K562 (cell line): ENCODE measurements at regions not wholly inside any gene's neighbourhood (a gene's known extent, or its start where the extent isn't known, plus 50 kb on each side); places are given as distances from the start of the nearest gene placed in this dataset.

ENCODE experiments used
- ATAC-seq: fragments of 200-7000 bp; cut with Tn5 transposase; 3 replicates; pipeline ENCODE4 v1.9.1; 2020; ENCODE audit warnings: moderate library complexity
- BruUV-seq: library from RNA; stranded (reverse); fragments of 400-500 nt; replicated peaks from 2 replicates; lab custom pipeline; 2021; lab: Mats Ljungman, UMichigan
- CTCF ChIA-PET: fragments of 300-600 bp; formaldehyde crosslinking; extraction: SDS; loops from one replicate; lab custom pipeline; 2021; ENCODE audit warnings: low intra/inter-chr PET ratio; lab: Yijun Ruan, JAX
- POLR2A ChIA-PET: fragments of 300-600, 350-650 bp; sonication (Branson Sonifier 250); formaldehyde crosslinking; extraction: SDS; loops from one replicate; lab custom pipeline; 2021; ENCODE audit warnings: antibody characterized with exemption, inconsistent platforms; lab: Yijun Ruan, JAX
- DNase-seq, 4 experiments: peaks; one replicate each; pipeline versions ENCODE4 v3.0.0 to v3.0.0-alpha.2; 2011 to 2018; ENCODE audit warnings: low spot score in 3 of 4, mixed read lengths in 3 of 4; ENCODE audit errors: extremely low read depth in 1 of 4
- FAIRE-seq: peaks from 2 replicates; lab custom pipeline; 2011; peaks lifted over from hg19 to GRCh38; lab: Jason Lieb, UNC
- H2AFZ ChIP-seq: 2 replicates; pipeline ENCODE4 v1.6.0; 2011; ENCODE audit warnings: low read depth, low read length, control low read depth, inconsistent platforms
- H3K27ac ChIP-seq: fragments of 200-600 bp; 3 replicates; pipeline ENCODE4 v1.8.0; 2011; ENCODE audit warnings: low read depth, mild to moderate bottlenecking, control low read depth, inconsistent platforms, low read length, moderate library complexity, mixed read lengths; ENCODE audit errors: extremely low read depth
- H3K27me3 ChIP-seq, 2 experiments: fragments of 300-600 bp in 1 of 2; 2 replicates in 1 of 2; 3 replicates in 1 of 2; pipeline versions ENCODE4 v1.6.0 to v1.8.0; 2011; ENCODE audit warnings: inconsistent platforms in 2 of 2, low read length in 2 of 2, mild to moderate bottlenecking in 1 of 2, mixed read lengths in 1 of 2, moderate library complexity in 1 of 2; ENCODE audit not compliant: control insufficient read depth in 2 of 2, insufficient read depth in 2 of 2
- H3K36me3 ChIP-seq: fragments of 300-600 bp; 3 replicates; pipeline ENCODE4 v1.8.0; 2011; ENCODE audit warnings: mild to moderate bottlenecking, low read length, inconsistent platforms; ENCODE audit not compliant: control insufficient read depth, insufficient read depth
- H3K4me1 ChIP-seq, 2 experiments: fragments of 200-600 bp in 1 of 2; replicated peaks in 1 of 2; 2 replicates in 1 of 2; 3 replicates in 1 of 2; pipeline versions ENCODE4 v1.5.1 to v1.8.0; 2011; ENCODE audit warnings: inconsistent platforms in 2 of 2, low read length in 2 of 2, mild to moderate bottlenecking in 1 of 2, mixed read lengths in 1 of 2, moderate library complexity in 1 of 2; ENCODE audit not compliant: control insufficient read depth in 2 of 2, insufficient read depth in 2 of 2
- H3K4me2 ChIP-seq: 2 replicates; pipeline ENCODE4 v1.6.1; 2011; ENCODE audit warnings: low read length, control low read depth, inconsistent platforms, mixed read lengths; ENCODE audit not compliant: insufficient read depth
- H3K4me3 ChIP-seq: fragments of 200-600 bp; sonication (generic), shearing (Covaris generic); 2 replicates; pipeline ENCODE4 v1.5.1; 2016; ENCODE audit warnings: control low read depth, inconsistent platforms
- H3K79me2 ChIP-seq: fragments of 200-600 bp; 3 replicates; pipeline ENCODE4 v1.8.0; 2011; ENCODE audit warnings: low read length, inconsistent platforms; ENCODE audit not compliant: control insufficient read depth, insufficient read depth
- H3K9ac ChIP-seq, 2 experiments: 2 replicates each; pipeline versions ENCODE4 v1.6.0 to v1.6.1; 2011; ENCODE audit warnings: low read depth in 2 of 2, low read length in 2 of 2, control low read depth in 1 of 2, inconsistent platforms in 1 of 2, mild to moderate bottlenecking in 1 of 2, mixed read lengths in 1 of 2; ENCODE audit not compliant: insufficient read depth in 1 of 2
- H3K9me1 ChIP-seq: one replicate; pipeline ENCODE4 v1.6.0; 2011; ENCODE audit warnings: inconsistent platforms, mild to moderate bottlenecking, low read length, moderate library complexity; ENCODE audit not compliant: control insufficient read depth, insufficient read depth
- H3K9me3 ChIP-seq: replicated peaks from 2 replicates; pipeline ENCODE4 v1.5.1; 2011; ENCODE audit warnings: low read depth, low read length, inconsistent platforms; ENCODE audit not compliant: control insufficient read depth, insufficient read depth
- H4K20me1 ChIP-seq: replicated peaks from 2 replicates; pipeline ENCODE4 v1.6.1; 2011; ENCODE audit warnings: low read length, inconsistent platforms, mixed read lengths; ENCODE audit not compliant: control insufficient read depth, insufficient read depth
- ELF2 ChIP-seq: fragments of 250-450 bp; sonication (Bioruptor Pico); IDR thresholded peaks from 2 replicates; pipeline ENCODE4 v1.5.0; 2021; ENCODE audit warnings: mild to moderate bottlenecking
- EP400 ChIP-seq: fragments of 450-650 bp; IDR thresholded peaks from 2 replicates; pipeline ENCODE4 v1.6.1; 2017; ENCODE audit warnings: antibody characterized with exemption, mild to moderate bottlenecking, moderate library complexity
- HSF4 ChIP-seq: fragments of 250-450 bp; sonication (Bioruptor Pico); IDR thresholded peaks from 2 replicates; pipeline ENCODE4 v2.1.2; 2022; ENCODE audit warnings: mild to moderate bottlenecking, moderate library complexity, borderline replicate concordance
- KAT2B ChIP-seq: IDR thresholded peaks from one replicate; pipeline ENCODE4 v1.6.1; 2012; ENCODE audit warnings: low read depth, mild to moderate bottlenecking, control low read depth, inconsistent platforms, low read length, moderate library complexity
- MTF1 ChIP-seq: fragments of 250-450 bp; sonication (Bioruptor Pico); IDR thresholded peaks from 2 replicates; pipeline ENCODE4 v1.9.0; 2021; ENCODE audit warnings: moderate library complexity, mild to moderate bottlenecking, inconsistent platforms, borderline replicate concordance
- POLR3A ChIP-seq: IDR thresholded peaks from 2 replicates; pipeline ENCODE4 v1.6.1; 2011; ENCODE audit warnings: borderline replicate concordance, mild to moderate bottlenecking, moderate library complexity; ENCODE audit not compliant: insufficient read length, insufficient read depth; ENCODE audit errors: extremely low read depth
- SAP30 ChIP-seq: fragments of 200-600 bp; sonication (generic); IDR thresholded peaks from 2 replicates; pipeline ENCODE4 v1.6.1; 2012; ENCODE audit warnings: borderline replicate concordance, low read depth, mild to moderate bottlenecking, moderate library complexity, low read length, control low read depth, inconsistent platforms; ENCODE audit not compliant: insufficient read depth, poor library complexity, severe bottlenecking
- YBX1 ChIP-seq: fragments of 450-650 bp; IDR thresholded peaks from 2 replicates; pipeline ENCODE4 v1.7.1; 2016; ENCODE audit warnings: mild to moderate bottlenecking
- ZNF41 ChIP-seq: fragments of 250-450 bp; sonication (Bioruptor Pico); conservative IDR thresholded peaks from 2 replicates; pipeline ENCODE4 v1.4.0; 2020; ENCODE audit warnings: mild to moderate bottlenecking
- WGBS: fragments of 100-300 bp; shearing (Covaris generic); methylation state at CpG from one replicate; pipeline ENCODE4 v1.1.6; 2016; ENCODE audit warnings: low coverage, mixed read lengths; ENCODE audit not compliant: insufficient coverage; ENCODE audit errors: missing lambda C conversion rate; 5-methylcytosine and 5-hydroxymethylcytosine counted together
- in situ Hi-C: fragments of 300-500 bp; cut with MboI; formaldehyde crosslinking; loops from 4 replicates; pipeline ENCODE4 v1.15.0; 2018; ENCODE audit warnings: inconsistent platforms, mixed read lengths
- intact Hi-C: fragments of 100-400 bp; cut with micrococcal nuclease; formaldehyde crosslinking; loops from 2 replicates; pipeline ENCODE4 v1.14.2; 2022

DNA sequence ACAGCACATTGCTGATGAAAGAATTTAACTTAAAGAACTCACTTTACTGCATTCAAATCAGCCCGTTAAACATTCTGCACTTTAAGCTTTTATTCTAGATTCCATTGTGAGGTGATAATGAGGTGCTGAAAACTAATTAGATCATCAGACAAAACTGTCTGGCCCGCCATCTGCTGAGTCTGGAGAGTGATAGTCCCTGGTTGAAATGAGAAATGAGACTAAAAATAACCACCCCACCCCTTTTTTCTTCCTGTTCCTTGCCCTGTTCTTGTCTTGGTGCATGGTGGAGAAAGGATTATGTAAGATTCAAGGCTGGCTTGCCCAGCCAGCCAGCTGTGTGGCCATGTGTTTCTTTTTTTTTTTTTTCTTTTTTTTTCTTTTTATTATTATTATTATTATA lies 277.0 kb upstream of the COBL start:
- H3K9me1 ChIP-seq = no peaks in the 10 kb centered on the region
- H3K27me3 ChIP-seq = no peaks in the 10 kb centered on the region
- WGBS = 0% methylated on average over 2 of the region's 2 CpGs
- H3K4me3 ChIP-seq = no peak overlapping the region
- no peaks in the 10 kb centered on the region for H4K20me1 ChIP-seq
- TF ChIP-seq KAT2B = no peak
- no peak for TF ChIP-seq ZNF41 (CRISPR knock-in tag)
- no peak for TF ChIP-seq EP400
- TF ChIP-seq YBX1 = no peak
- no peak for TF ChIP-seq MTF1 (CRISPR knock-in tag)
- TF ChIP-seq HSF4 (CRISPR knock-in tag) = no peak
- TF ChIP-seq POLR3A = no peak
- TF ChIP-seq SAP30 = no peak
- no peak for TF ChIP-seq ELF2
- H3K4me1 ChIP-seq = no peaks in the 10 kb centered on the region
- CTCF ChIA-PET = no interaction called here
- POLR2A ChIA-PET = no interaction called here
- no peak overlapping the region for H2AFZ ChIP-seq
- ATAC-seq (no peak), DNase-seq (no peak), FAIRE-seq (no peak)
- no peaks in the 10 kb centered on the region for H3K79me2 ChIP-seq
- H3K36me3 ChIP-seq = no peaks in the 10 kb centered on the region
- intact Hi-C loops = no loop called here
- H3K9me3 ChIP-seq = no peaks in the 10 kb centered on the region
- no TSS peak for BruUV-seq
- H3K27ac ChIP-seq = no peak overlapping the region
- H3K9ac ChIP-seq = no peak overlapping the region
- H3K4me2 ChIP-seq = no peak overlapping the region
- in situ Hi-C loops = loop anchor here (25.0 kb wide), 1 partner anchor 1144 kb away; no protein-coding TSS in a partner anchor
